Stimulated activated CD4-positive, alpha-beta T cell treated with anti-CD3 and anti-CD28 coated beads, Interleukin-4, amount 100 ng/mL, for 24 hours (primary cell): ENCODE measurements at regions not wholly inside any gene's neighbourhood (a gene's known extent, or its start where the extent isn't known, plus 50 kb on each side); places are given as distances from the start of the nearest gene placed in this dataset.

Experiments
- DNase-seq: peaks from one replicate; pipeline ENCODE4 v3.0.0-alpha.2; 2020

DNA sequence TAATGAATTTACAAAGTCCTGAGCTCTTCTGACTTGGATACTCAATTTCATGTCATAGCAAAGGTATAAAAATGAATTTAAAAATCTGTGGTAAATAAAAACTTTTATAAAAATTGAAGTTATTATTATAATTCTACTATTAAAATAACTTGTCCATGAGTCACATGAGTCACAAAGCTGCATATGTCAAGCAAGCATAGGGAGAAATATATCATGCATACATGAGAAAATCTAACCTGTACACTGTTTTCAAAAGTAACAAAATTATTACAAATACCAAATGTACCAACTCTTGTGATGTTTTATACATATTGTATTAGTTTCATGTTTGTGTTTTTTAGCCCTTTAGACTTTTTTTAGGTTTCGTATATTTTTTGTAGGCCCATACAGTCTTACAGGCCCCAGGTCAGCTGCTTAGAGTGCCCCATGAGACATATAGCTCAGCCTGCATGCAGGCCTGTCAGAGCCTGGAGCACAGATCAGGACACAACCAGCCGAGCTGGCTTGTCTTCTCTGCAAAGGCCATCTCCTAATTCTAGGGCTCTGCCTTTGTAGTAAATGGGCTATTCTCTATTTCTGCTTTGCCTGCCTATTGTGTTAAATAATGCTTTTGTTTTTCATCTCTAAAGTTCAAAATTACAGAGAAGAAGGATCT is 818.7 kb upstream of the TENM3 start:
- no peak for DNase-seq

GRCh38 chr4:181427076-181427475 is 816.1 kb upstream of the TENM3 start:
- no peak for DNase-seq

DNA sequence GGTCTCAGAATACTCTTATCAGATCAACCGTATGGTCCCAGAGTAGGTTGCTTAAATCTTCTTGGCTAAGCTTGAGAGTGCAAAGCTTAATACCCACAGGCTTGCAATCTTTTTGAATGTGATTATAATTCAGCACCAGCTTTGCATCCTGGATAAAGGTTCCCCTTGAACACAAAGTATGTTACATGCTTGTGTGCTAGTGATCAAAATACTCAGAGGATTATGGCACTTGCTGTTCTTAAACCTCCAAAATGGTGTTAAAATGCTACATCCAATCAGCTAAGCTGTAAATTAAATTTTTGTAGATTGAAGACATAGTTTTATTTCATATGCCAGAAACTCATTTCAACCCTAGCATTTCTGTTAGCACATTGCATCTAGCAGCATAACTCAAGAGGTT is 812.2 kb upstream of the TENM3 start:
- DNase-seq, result no peak

DNA sequence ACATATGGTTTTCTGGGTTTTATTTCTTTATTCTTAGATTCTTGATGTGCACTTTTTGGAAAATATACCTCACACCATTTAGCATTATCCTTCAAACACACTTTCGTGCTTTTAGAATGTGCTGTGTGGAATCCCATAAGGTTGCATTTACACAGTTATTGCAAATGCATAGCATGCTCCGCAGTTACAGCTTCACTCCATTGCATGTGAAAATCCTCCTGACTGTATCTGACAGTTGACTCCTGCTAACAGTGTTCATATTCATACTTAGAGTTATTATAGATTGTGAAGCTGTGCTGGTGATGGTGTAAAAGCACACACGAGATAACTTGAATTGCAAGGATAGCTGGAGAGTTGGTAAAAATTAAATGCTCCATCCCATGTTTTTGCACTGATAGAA is 811.5 kb upstream of the TENM3 start:
- no peak for DNase-seq

- no peak for DNase-seq
Observed at GRCh38 chr4:181432335-181432734, 810.9 kb upstream of the TENM3 start.

DNA sequence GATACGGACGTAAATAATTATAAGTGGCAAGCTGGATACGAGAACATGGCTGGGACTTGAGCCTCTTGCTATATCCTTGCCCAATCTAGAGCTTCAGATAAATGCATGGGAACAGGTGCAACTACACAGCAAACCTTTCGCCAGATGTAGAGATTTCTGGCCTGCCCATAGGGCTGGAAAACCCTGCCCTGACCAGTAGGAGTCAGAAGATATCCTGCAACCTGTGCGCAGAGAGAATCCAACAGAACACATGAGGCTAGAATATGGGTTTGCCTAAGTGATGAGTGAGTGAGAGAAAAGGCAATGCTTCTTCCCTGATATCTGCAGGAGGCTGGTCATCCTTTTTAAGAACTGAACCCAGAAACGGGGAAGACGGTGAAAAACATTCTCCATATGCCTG is 805.3 kb upstream of the TENM3 start:
- DNase-seq, result no peak

GRCh38 chr4:181438641-181439040 is 804.6 kb upstream of the TENM3 start:
- no peak for DNase-seq

GRCh38 chr4:181443021-181443420 is 800.2 kb upstream of the TENM3 start:
- DNase-seq, result no peak

DNA sequence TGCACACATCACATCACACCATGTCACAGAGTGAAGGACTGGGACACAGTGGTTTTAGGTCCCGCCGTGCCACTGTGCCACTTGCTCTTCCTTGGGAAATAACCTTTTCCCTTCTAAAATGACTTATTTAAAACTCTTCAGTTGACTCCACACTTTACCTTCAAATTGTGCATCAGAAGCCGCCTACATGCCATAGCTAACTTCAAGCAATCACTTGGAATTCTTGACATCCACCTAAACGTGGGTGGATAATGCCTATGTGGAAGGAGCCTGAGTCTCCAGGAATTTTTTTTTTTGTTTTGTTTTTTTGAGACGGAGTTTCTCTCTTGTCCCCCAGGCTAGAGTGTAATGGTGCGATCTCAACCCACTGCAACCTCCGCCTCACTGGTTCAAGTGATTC is 777.4 kb upstream of the TENM3 start:
- no peak for DNase-seq

DNA sequence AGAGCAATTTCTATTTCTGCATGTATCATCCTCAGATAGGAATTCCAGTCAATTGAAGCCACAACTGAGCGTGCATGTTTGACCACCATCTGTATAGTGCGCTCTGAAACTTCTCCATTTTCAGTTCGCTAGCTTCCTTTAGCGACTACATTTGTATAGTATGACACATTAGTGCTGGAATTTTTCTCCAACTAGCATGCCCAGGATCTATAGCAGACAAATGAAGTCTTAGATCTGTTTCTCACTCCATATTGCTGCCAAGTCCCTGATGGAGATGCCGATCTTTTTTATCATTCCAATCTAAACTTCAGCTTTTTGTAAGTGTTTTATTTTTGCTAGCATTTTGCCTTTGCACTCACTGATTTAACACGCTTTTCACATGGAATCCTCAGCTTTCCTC is 774.8 kb upstream of the TENM3 start:
- no peak for DNase-seq

DNA sequence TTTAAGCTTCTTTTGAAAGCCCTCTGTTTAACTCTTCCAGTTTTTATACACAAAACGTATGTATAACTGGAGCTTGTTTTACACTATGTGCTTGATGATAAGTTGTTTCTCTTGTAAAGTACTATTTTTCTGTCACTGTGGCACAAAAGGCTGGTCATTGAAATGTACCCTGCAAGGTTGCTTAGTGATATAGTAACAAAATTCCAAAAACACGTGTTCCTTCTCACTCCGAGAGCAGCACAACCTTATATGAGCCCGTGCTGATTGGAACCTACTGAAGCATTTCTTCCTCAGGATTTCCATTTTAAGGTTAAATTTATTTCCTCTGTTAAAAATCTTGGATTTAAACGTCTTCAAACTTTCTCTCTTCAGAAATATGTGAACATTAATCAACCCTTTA is 772.9 kb upstream of the TENM3 start:
- no peak for DNase-seq

- DNase-seq, result no peak
Observed at GRCh38 chr4:181475359-181475758, 767.8 kb upstream of the TENM3 start.

DNA sequence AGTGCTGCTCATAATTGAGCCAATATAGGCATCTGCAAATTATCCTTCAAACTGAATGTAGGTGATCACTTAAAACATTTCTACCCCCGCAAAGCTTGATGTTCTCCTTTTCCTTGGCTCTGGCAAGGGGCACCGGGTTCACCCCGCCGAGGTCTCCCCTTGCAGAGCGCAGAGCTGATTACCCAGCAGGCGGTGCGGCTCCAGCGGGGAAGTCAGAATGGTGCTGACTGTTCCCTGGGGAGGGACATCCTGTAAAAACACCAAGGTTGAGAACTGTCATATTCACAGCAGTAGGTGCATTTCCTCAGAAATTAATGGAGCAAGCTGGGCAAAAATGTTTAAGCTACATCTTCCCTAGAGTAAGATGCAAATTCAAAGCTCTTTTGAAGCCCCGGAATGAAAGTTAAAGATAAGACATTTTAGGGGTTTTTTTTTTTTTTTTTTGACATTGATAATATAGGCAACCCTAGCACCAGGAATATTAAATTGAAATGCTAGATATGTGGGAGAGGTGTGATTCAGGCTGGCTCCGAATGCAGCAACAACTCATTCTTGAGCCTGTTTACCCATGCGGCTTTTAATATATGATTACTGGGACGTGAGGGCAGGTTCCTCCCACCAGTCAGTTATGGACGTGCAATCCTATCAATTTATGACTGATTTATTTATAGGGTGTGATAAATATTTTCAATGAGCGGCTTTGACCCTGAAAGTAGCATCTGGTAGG is 767.3 kb upstream of the TENM3 start:
- no peak for DNase-seq

DNA sequence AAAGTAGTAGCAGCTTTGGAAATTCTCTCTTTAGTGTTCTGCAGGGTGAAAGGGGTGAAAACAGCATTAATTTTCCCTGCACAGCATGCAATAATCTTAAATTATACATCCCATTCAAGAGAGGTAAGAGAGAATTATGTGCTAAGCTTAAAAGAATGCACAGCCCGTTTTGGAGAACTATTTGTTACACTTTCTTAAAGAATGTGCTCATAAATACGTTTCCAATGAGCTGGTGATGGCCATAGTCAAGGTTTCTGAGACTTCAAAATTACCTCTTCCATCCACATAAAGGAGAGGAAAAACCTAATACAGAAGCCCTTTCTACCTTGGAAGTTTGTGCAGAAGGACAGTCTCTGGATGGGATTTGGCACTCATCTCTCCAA is 766.7 kb upstream of the TENM3 start:
- no peak for DNase-seq

DNA sequence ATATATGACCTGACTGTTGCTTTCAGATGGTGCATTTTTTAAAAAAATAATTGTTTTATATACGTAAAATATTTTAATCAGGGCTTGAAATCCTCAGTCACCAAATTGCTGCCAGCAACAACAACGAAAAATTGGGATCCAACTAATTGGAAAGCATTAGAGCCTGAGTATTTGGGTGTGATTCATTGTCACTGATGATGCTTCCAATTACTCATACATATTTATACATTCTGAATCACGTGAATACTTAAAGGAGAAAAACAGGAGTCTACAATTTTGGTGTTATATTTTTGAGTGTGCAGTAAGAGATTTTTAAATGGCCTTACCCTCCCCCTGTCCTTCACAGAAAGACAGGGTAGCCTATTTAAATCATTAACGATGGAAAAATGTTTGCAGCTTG is 765.6 kb upstream of the TENM3 start:
- no peak for DNase-seq

DNA sequence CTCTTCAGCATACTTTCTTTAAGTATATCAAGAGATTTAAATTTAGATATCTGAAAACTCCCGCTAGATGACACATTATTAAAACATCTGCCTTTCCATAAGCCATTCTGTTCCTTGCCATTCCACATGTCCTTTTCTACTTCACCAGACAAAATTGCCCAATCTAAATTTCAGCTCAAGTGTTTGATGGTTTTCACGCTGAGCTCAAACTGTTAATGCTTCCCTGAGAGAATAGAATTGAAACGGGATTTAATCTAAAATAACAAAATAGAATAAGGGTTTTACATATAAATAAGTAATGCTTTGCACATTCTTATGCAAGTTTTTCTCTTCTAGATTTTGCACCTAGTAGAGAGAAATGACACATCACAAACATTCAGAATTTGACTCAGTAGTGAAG is 764.5 kb upstream of the TENM3 start:
- no peak for DNase-seq

DNA sequence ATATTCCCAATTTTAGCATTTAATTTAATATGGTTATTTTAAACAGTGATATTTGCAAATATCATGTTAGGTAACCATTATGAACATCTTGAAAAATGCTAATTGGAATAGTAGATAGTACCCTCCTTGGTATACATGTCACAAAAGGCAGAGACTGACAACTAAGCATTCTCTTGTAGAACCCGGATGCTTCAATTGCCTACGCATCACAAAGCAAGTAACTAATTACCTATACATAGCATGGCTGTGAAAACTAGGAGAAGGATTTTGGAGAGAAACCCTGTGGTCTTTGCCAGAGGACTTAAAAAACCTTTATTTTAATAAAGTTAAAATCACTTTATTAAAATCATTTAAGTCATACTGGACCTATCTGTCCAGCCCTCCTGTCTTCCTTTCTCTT is 764.1 kb upstream of the TENM3 start:
- DNase-seq, result no peak

DNA sequence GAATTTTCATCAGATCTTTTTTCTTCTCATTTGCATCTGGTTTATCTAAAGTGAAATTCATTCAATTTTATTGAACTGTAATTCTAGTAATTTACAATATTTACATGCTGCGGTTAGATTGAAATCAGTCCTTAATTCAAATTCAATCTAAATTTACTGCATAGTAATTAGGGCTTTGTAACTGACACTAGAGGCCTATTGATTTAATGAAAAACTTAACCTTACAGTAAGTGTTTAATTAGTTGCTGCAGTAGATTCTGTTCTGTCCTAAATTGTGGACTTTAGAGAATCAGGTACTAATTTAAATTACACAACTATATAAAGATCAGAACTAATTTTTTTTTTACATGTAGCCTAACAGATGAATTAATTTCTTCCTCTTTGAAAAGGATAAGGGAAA is 758.8 kb upstream of the TENM3 start:
- no peak for DNase-seq

GRCh38 chr4:181488926-181489325 is 754.3 kb upstream of the TENM3 start:
- DNase-seq, result no peak

- DNase-seq, result no peak
Observed at GRCh38 chr4:181498148-181498547, 745.1 kb upstream of the TENM3 start.

GRCh38 chr4:181502611-181503010 is 740.6 kb upstream of the TENM3 start:
- no peak for DNase-seq

DNA sequence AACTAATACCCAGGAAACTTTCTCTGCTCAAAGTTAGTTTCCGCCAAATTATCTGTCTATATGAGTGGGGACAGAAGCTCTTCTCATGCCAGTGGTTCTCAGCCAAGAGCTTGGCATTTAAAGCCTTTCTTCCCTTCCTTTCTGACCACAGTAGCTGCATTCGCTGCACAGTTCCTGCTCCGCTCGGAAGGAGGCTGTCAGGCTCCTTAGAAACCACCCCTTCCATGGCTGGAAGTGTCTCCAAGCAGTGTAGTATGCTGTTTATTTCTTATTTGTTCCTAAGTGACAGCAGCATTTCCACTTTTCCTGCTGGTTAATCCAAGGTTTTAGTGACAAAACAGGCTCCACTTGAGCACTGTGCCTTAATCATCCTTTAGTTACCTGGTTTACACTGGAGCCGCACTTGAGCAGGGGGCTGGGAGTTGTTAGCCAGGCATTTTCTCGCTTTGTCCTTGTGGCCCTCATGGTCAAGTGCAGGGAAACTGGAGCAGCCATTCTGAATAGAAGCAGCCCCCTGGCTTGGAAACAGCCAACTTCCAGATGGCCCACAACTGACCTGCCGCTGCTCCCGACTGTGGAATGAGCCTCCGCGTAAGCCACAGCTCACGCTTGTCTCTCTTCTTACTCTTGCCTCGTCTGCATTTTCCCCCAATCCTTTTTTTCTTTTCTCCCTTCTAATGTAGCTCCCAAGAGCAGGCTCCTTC is 739.4 kb upstream of the TENM3 start:
- DNase-seq, result no peak

GRCh38 chr4:181504924-181505323 is 738.3 kb upstream of the TENM3 start:
- DNase-seq, result no peak

- no peak for DNase-seq
Observed at GRCh38 chr4:181507180-181507835, 735.9 kb upstream of the TENM3 start.
